KMS-11 (cell line): ENCODE measurements at regions not wholly inside any gene's neighbourhood (a gene's known extent, or its start where the extent isn't known, plus 50 kb on each side); places are given as distances from the start of the nearest gene placed in this dataset.

ENCODE experiments used
- H2AFZ ChIP-seq: fragments of 200-600 bp; sonication (generic); 2 replicates; pipeline ENCODE4 v1.6.1; 2016; ENCODE audit warnings: antibody characterized with exemption, mixed run types, low read depth
- H3K27ac ChIP-seq: fragments of 200-600 bp; sonication (generic); 2 replicates; pipeline ENCODE4 v1.6.1; 2016; ENCODE audit warnings: mild to moderate bottlenecking, mixed run types
- H3K27me3 ChIP-seq: fragments of 200-600 bp; sonication (generic); 2 replicates; pipeline ENCODE4 v1.6.1; 2017; ENCODE audit warnings: mild to moderate bottlenecking, low read depth, mixed run types, moderate library complexity; ENCODE audit not compliant: insufficient read depth
- H3K36me3 ChIP-seq: fragments of 200-600 bp; sonication (generic); 2 replicates; pipeline ENCODE4 v1.6.1; 2017; ENCODE audit warnings: mild to moderate bottlenecking, mixed run types; ENCODE audit not compliant: insufficient read depth
- H3K4me1 ChIP-seq: fragments of 200-600 bp; sonication (generic); 2 replicates; pipeline ENCODE4 v1.6.1; 2016; ENCODE audit warnings: mild to moderate bottlenecking, low read depth, mixed run types; ENCODE audit not compliant: poor library complexity, severe bottlenecking
- H3K4me2 ChIP-seq: fragments of 200-600 bp; sonication (generic); 2 replicates; pipeline ENCODE4 v1.7.0; 2016; ENCODE audit warnings: mild to moderate bottlenecking, mixed run types
- H3K4me3 ChIP-seq: fragments of 200-600 bp; sonication (generic); IDR thresholded peaks from 2 replicates; pipeline ENCODE4 v1.6.1; 2017; ENCODE audit warnings: low read depth, low read length, mixed read lengths; ENCODE audit not compliant: insufficient read depth
- H3K79me2 ChIP-seq: fragments of 200-600 bp; sonication (generic); 2 replicates; pipeline ENCODE4 v1.6.1; 2016; ENCODE audit warnings: low read depth, mixed run types; ENCODE audit not compliant: insufficient read depth
- H3K9ac ChIP-seq: fragments of 200-600 bp; sonication (generic); 2 replicates; pipeline ENCODE4 v1.6.1; 2016; ENCODE audit warnings: mild to moderate bottlenecking, mixed run types
- H4K20me1 ChIP-seq: fragments of 200-600 bp; sonication (generic); 2 replicates; pipeline ENCODE4 v1.6.1; 2016; ENCODE audit warnings: mild to moderate bottlenecking, mixed run types; ENCODE audit not compliant: insufficient read depth
- TF ChIP-seq, protein P1 (sequence below): fragments of 200-600 bp; sonication (generic); conservative IDR thresholded peaks from 2 replicates; pipeline ENCODE4 v1.6.1; 2017; ENCODE audit warnings: low read depth, mild to moderate bottlenecking, antibody characterized with exemption, low read length, moderate library complexity, mixed read lengths

DNA sequence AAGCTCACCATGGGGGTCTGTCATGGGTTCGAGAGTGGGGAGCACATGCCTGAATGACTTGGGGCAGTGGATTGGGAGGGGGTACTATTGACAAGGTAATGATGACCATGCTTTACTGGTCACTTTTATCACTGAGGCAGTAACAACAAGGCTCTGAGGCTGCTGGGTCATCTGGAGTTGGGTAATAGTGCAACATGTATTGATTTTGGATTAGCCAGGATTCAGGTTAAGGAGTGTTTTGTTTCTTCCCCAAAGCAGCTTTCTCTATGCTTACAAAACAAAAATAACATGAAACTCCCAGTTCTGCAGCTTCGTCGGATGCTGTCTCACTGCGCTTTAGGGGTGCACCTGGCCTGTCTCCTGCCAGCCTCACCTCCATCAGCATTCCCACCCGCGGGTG, 155.3 kb downstream of the GADD45G start:
- no peak overlapping the region for H3K4me3 ChIP-seq
- no peaks in the 10 kb centered on the region for H4K20me1 ChIP-seq
- H3K27ac ChIP-seq: no peak overlapping the region
- TF ChIP-seq, protein P1, sequence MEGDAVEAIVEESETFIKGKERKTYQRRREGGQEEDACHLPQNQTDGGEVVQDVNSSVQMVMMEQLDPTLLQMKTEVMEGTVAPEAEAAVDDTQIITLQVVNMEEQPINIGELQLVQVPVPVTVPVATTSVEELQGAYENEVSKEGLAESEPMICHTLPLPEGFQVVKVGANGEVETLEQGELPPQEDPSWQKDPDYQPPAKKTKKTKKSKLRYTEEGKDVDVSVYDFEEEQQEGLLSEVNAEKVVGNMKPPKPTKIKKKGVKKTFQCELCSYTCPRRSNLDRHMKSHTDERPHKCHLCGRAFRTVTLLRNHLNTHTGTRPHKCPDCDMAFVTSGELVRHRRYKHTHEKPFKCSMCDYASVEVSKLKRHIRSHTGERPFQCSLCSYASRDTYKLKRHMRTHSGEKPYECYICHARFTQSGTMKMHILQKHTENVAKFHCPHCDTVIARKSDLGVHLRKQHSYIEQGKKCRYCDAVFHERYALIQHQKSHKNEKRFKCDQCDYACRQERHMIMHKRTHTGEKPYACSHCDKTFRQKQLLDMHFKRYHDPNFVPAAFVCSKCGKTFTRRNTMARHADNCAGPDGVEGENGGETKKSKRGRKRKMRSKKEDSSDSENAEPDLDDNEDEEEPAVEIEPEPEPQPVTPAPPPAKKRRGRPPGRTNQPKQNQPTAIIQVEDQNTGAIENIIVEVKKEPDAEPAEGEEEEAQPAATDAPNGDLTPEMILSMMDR: no peak
- H3K79me2 ChIP-seq: no peaks in the 10 kb centered on the region
- no peaks in the 10 kb centered on the region for H3K27me3 ChIP-seq
- no peak overlapping the region for H2AFZ ChIP-seq
- peaks cover 29% of the 10 kb centered on the region for H3K4me1 ChIP-seq
- no peak overlapping the region for H3K4me2 ChIP-seq
- no peaks in the 10 kb centered on the region for H3K36me3 ChIP-seq
- no peak overlapping the region for H3K9ac ChIP-seq

DNA sequence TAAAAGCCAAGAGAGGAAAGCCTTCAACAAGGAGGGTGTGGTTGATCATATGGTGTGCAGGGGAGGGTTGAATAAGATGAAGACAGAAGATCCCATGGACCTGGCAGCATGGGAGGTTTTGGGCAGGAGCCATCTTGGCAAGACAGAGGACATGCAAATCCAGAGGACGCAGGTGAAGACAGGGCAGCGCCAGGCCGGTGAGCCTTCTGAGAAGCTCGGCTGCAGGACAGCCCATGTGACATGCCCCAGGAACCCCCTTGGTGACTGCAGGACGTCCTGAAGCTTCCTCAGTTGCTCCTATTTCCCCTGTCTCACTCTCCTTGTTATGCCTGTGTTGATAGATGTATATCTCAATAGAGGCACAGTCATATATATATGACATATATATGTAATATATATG, 159.4 kb downstream of the GADD45G start:
- H3K4me1 ChIP-seq: no peaks in the 10 kb centered on the region
- TF ChIP-seq, protein P1: no peak
- H2AFZ ChIP-seq: no peak overlapping the region
- H3K27ac ChIP-seq: no peak overlapping the region
- no peak overlapping the region for H3K4me3 ChIP-seq
- no peaks in the 10 kb centered on the region for H4K20me1 ChIP-seq
- H3K36me3 ChIP-seq: no peaks in the 10 kb centered on the region
- H3K27me3 ChIP-seq: no peaks in the 10 kb centered on the region
- H3K9ac ChIP-seq: no peak overlapping the region
- no peak overlapping the region for H3K4me2 ChIP-seq
- no peaks in the 10 kb centered on the region for H3K79me2 ChIP-seq

DNA sequence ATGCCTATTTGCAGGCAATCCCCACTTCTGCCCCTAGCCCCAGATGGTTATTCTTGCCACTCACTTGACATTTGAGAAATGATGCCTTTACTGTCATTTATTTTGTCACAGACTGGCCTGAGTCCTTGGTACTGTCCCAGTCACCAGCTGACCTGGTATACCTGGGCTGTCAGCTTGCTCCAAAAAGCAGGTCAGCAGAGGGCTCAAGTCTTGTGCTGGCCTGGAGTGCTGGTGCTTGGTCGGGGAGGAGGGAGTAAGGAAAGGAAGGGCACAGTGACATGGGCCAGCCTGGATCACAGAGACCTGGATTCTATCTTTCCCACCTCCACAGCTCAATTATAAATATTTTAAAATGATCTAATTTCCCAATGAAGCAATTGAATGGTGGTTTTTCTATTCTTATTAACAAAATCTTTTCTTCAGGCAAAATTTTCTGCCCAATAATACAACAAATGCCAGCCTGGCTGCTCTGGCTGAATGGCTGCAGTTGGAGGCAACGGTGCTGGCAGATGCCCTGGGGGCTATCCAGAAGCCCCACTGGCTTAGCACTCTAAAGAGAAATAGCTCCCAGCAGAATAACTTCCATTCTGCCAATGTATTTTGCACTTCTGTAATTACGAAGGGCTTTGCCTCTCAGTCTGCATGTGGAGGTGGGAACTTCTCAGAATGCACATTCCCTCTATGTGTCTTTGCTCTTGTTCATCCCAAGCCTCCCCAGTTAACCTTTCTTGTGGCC, 160.6 kb downstream of the GADD45G start:
- Histone ChIP-seq H3K36me3 (no peaks in the 10 kb centered on the region), H3K4me1 (no peaks in the 10 kb centered on the region), H2AFZ (no peak overlapping the region), H3K79me2 (no peaks in the 10 kb centered on the region), H3K27me3 (no peaks in the 10 kb centered on the region), H3K4me2 (no peak overlapping the region), H3K4me3 (no peak overlapping the region), H3K27ac (no peak overlapping the region), H3K9ac (no peak overlapping the region), H4K20me1 (no peaks in the 10 kb centered on the region)
- TF ChIP-seq, protein P1: no peak

DNA sequence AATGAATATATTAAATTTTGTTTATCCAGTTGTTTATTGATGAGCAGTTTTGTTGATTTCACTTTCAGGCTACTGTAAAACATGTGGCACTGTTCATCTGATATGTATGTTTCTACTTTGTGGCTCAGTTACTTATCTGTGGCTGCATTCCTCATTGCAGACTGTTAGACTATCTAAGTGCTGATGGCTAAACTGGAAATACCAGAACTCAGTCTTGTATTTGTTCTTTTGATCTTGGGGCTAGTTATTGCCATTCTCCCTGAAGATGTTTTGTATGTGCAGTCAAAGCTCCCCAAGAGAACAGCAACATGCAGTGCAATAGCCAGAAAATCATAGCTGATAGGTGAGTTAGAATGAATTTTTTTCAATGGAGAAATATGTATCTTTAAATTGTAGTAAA, 162.2 kb downstream of the GADD45G start:
- H4K20me1 ChIP-seq: no peaks in the 10 kb centered on the region
- no peak overlapping the region for H3K4me3 ChIP-seq
- H3K79me2 ChIP-seq: no peaks in the 10 kb centered on the region
- no peak overlapping the region for H3K4me2 ChIP-seq
- no peak overlapping the region for H3K27ac ChIP-seq
- H3K4me1 ChIP-seq: peaks cover 6% of the 10 kb centered on the region
- no peaks in the 10 kb centered on the region for H3K36me3 ChIP-seq
- no peak overlapping the region for H2AFZ ChIP-seq
- TF ChIP-seq, protein P1: no peak
- no peaks in the 10 kb centered on the region for H3K27me3 ChIP-seq
- H3K9ac ChIP-seq: no peak overlapping the region
